H1 (cell line): ENCODE measurements at regions not wholly inside any gene's neighbourhood (a gene's known extent, or its start where the extent isn't known, plus 50 kb on each side); places are given as distances from the start of the nearest gene placed in this dataset.

Experiments used
- CTCF ChIA-PET: fragments of 300-600 bp; sonication (Branson Sonifier 250); formaldehyde crosslinking; loops from one replicate; lab custom pipeline; 2021; ENCODE audit not compliant: partially characterized antibody; lab: Charles Lee
- POLR2A ChIA-PET: fragments of 300-600 bp; sonication (Branson Sonifier 250); formaldehyde crosslinking; loops from one replicate; lab custom pipeline; 2021; ENCODE audit warnings: inconsistent platforms; ENCODE audit not compliant: partially characterized antibody; lab: Charles Lee
- DNase-seq, 2 experiments: peaks; one replicate each; pipeline versions ENCODE4 v3.0.0 to v3.0.0-alpha.2; 2010 to 2022; ENCODE audit warnings: low spot score in 2 of 2, low read depth in 1 of 2, mixed read lengths in 1 of 2
- FAIRE-seq: peaks from 2 replicates; lab custom pipeline; 2011; peaks lifted over from hg19 to GRCh38; lab: Jason Lieb, UNC
- H2AFZ ChIP-seq: 2 replicates; pipeline ENCODE4 v1.8.1; 2012; ENCODE audit warnings: low read length, inconsistent platforms
- H2AK5ac ChIP-seq: 2 replicates; pipeline ENCODE4 v1.6.1; 2013; ENCODE audit warnings: low read depth, low read length
- H2BK120ac ChIP-seq: replicated peaks from 2 replicates; pipeline ENCODE3; 2013; ENCODE audit warnings: low read depth, low read length, inconsistent platforms
- H2BK12ac ChIP-seq: 2 replicates; pipeline ENCODE4 v1.6.1; 2013; ENCODE audit warnings: low read depth, low read length
- H2BK15ac ChIP-seq: 2 replicates; pipeline ENCODE4 v1.6.1; 2013; ENCODE audit warnings: low read length
- H2BK20ac ChIP-seq: 2 replicates; pipeline ENCODE4 v1.6.1; 2013; ENCODE audit warnings: low read length
- H2BK5ac ChIP-seq: 2 replicates; pipeline ENCODE4 v1.6.1; 2013; ENCODE audit warnings: low read depth, low read length
- H3K14ac ChIP-seq: 2 replicates; pipeline ENCODE4 v1.6.1; 2013; ENCODE audit warnings: inconsistent platforms; ENCODE audit not compliant: insufficient read length
- H3K18ac ChIP-seq: 2 replicates; pipeline ENCODE4 v1.6.1; 2013; ENCODE audit warnings: low read length; ENCODE audit errors: extremely low read depth
- H3K23ac ChIP-seq: 2 replicates; pipeline ENCODE4 v1.6.1; 2013; ENCODE audit warnings: inconsistent platforms; ENCODE audit not compliant: insufficient read length
- H3K23me2 ChIP-seq: 2 replicates; pipeline ENCODE4 v1.6.1; 2013; ENCODE audit warnings: low read depth, low read length
- H3K27ac ChIP-seq: 2 replicates; pipeline ENCODE4 v1.6.1; 2011; ENCODE audit warnings: low read depth, low read length, inconsistent platforms
- H3K27me3 ChIP-seq, 4 experiments: replicated peaks in 1 of 4; 1 replicate in 1 of 4; 2 replicates in 3 of 4; pipeline versions ENCODE4 v1.6.1 to v1.8.1; 2011 to 2013; ENCODE audit warnings: low read length in 3 of 4, mild to moderate bottlenecking in 3 of 4, inconsistent platforms in 2 of 4, mixed read lengths in 2 of 4, moderate library complexity in 1 of 4; ENCODE audit not compliant: control insufficient read depth in 3 of 4, insufficient read depth in 3 of 4; ENCODE audit errors: extremely low read depth in 1 of 4
- H3K36me3 ChIP-seq, 4 experiments: 2 replicates each; pipeline versions ENCODE4 v1.6.1 to v1.8.1; 2011 to 2013; ENCODE audit warnings: mild to moderate bottlenecking in 4 of 4, low read length in 3 of 4, moderate library complexity in 2 of 4, control low read depth in 1 of 4, inconsistent platforms in 1 of 4; ENCODE audit not compliant: insufficient read depth in 4 of 4, control insufficient read depth in 2 of 4
- H3K4ac ChIP-seq: replicated peaks from 2 replicates; pipeline ENCODE3; 2013; ENCODE audit warnings: low read length, low read depth, mixed read lengths, inconsistent platforms; ENCODE audit not compliant: insufficient read length
- H3K4me1 ChIP-seq, 4 experiments: replicated peaks in 1 of 4; 1 replicate in 1 of 4; 2 replicates in 3 of 4; pipeline versions ENCODE4 v1.6.1 to v1.8.1; 2011 to 2013; ENCODE audit warnings: low read length in 3 of 4, inconsistent platforms in 2 of 4, mixed read lengths in 1 of 4; ENCODE audit not compliant: insufficient read depth in 4 of 4, control insufficient read depth in 3 of 4
- H3K4me2 ChIP-seq, 2 experiments: 2 replicates each; pipeline versions ENCODE4 v1.6.1 to v1.8.1; 2011 to 2013; ENCODE audit warnings: low read depth in 2 of 2, low read length in 2 of 2, control low read depth in 1 of 2, inconsistent platforms in 1 of 2, mild to moderate bottlenecking in 1 of 2; ENCODE audit not compliant: insufficient read depth in 1 of 2
- H3K4me3 ChIP-seq, 4 experiments: fragments of 200-600, 300-600 bp in 1 of 4; sonication (generic), shearing (Covaris generic), sonication (Bioruptor Twin) in 1 of 4; 2 replicates each; pipeline versions ENCODE4 v1.5.1 to v1.8.1; 2011 to 2016; ENCODE audit warnings: low read length in 4 of 4, low read depth in 3 of 4, control low read depth in 2 of 4, inconsistent platforms in 2 of 4, mild to moderate bottlenecking in 2 of 4, mixed read lengths in 1 of 4, moderate library complexity in 1 of 4; ENCODE audit not compliant: insufficient read depth in 2 of 4; ENCODE audit errors: extremely low read depth in 1 of 4
- H3K56ac ChIP-seq: replicated peaks from 2 replicates; pipeline ENCODE3; 2013; ENCODE audit warnings: low read depth, mild to moderate bottlenecking, mixed read lengths, low read length, inconsistent platforms; ENCODE audit not compliant: insufficient read length
- H3K79me1 ChIP-seq: 2 replicates; pipeline ENCODE4 v1.6.1; 2013; ENCODE audit warnings: low read depth, low read length, control low read depth
- H3K79me2 ChIP-seq, 2 experiments: 2 replicates each; pipeline versions ENCODE4 v1.6.1 to v1.8.1; 2012 to 2013; ENCODE audit warnings: low read length in 2 of 2, mild to moderate bottlenecking in 2 of 2, inconsistent platforms in 1 of 2; ENCODE audit not compliant: insufficient read depth in 2 of 2, control insufficient read depth in 1 of 2
- H3K9ac ChIP-seq, 4 experiments: replicated peaks in 1 of 4; 1 replicate in 1 of 4; 2 replicates in 3 of 4; pipeline versions ENCODE4 v1.6.1 to v1.8.1; 2011 to 2013; ENCODE audit warnings: low read depth in 3 of 4, low read length in 3 of 4, control low read depth in 2 of 4, mild to moderate bottlenecking in 2 of 4, moderate library complexity in 2 of 4, inconsistent platforms in 1 of 4; ENCODE audit errors: extremely low read depth in 1 of 4
- H3K9me3 ChIP-seq, 2 experiments: 2 replicates each; pipeline versions ENCODE4 v1.6.1 to v1.8.1; 2012 to 2013; ENCODE audit warnings: mild to moderate bottlenecking in 2 of 2, moderate library complexity in 2 of 2, control low read depth in 1 of 2, inconsistent platforms in 1 of 2, low read depth in 1 of 2, low read length in 1 of 2, mixed read lengths in 1 of 2; ENCODE audit not compliant: insufficient read depth in 2 of 2
- H4K20me1 ChIP-seq, 2 experiments: replicated peaks in 1 of 2; 2 replicates each; pipeline versions ENCODE3 to v1.8.1; 2011 to 2013; ENCODE audit warnings: inconsistent platforms in 2 of 2, low read length in 2 of 2, mild to moderate bottlenecking in 1 of 2; ENCODE audit not compliant: insufficient read depth in 2 of 2, control insufficient read depth in 1 of 2
- H4K5ac ChIP-seq: 2 replicates; pipeline ENCODE4 v1.6.1; 2013; ENCODE audit warnings: low read length, low read depth, mixed read lengths, inconsistent platforms; ENCODE audit not compliant: insufficient read length
- H4K8ac ChIP-seq: 2 replicates; pipeline ENCODE4 v1.8.0; 2013; ENCODE audit warnings: mild to moderate bottlenecking, moderate library complexity, low read length, inconsistent platforms; ENCODE audit not compliant: insufficient read depth; ENCODE audit errors: extremely low read depth
- H4K91ac ChIP-seq: replicated peaks from 2 replicates; pipeline ENCODE3; 2013; ENCODE audit warnings: low read length, mixed read lengths, inconsistent platforms; ENCODE audit not compliant: insufficient read length
- BCL11A ChIP-seq, 2 experiments: IDR thresholded peaks; one replicate each; pipeline ENCODE4 v1.6.1; 2011; ENCODE audit warnings: low read depth in 2 of 2, low read length in 2 of 2, mild to moderate bottlenecking in 2 of 2
- CEBPB ChIP-seq: IDR thresholded peaks from 2 replicates; pipeline ENCODE4 v1.6.1; 2012; ENCODE audit warnings: low read depth, low read length
- CTBP2 ChIP-seq: IDR thresholded peaks from 2 replicates; pipeline ENCODE4 v1.7.0; 2011; ENCODE audit warnings: borderline replicate concordance, mild to moderate bottlenecking, moderate library complexity, mixed read lengths, low read length; ENCODE audit not compliant: insufficient read depth, insufficient read length
- SIX5 ChIP-seq: IDR thresholded peaks from 2 replicates; pipeline ENCODE4 v1.6.1; 2011; ENCODE audit warnings: mild to moderate bottlenecking, low read depth, low read length
- USF2 ChIP-seq: IDR thresholded peaks from 2 replicates; pipeline ENCODE4 v1.6.1; 2011; ENCODE audit warnings: low read length, improper control_type of control experiment
- WGBS, 2 experiments: shearing (Covaris generic) in 1 of 2; methylation state at CpG; one replicate each; pipeline versions ENCODE4 v1.1.6 to v1.1.7; 2013 to 2015; ENCODE audit warnings: low lambda C conversion rate in 2 of 2, mixed read lengths in 2 of 2, inconsistent platforms in 1 of 2, low coverage in 1 of 2, missing lambda C conversion rate in 1 of 2; ENCODE audit not compliant: insufficient replicate concordance in 2 of 2, insufficient coverage in 1 of 2, insufficient read length in 1 of 2; ENCODE audit errors: extremely low coverage in 1 of 2, missing lambda C conversion rate in 1 of 2; 5-methylcytosine and 5-hydroxymethylcytosine counted together

GRCh38 chr6:27771235-27771634 lies 141.0 kb downstream of the OR2B2 start:
- peaks cover 0 to 3% of the 10 kb centered on the region in 2 experiments; a peak in 1 of 4 replicates for H3K9me3 ChIP-seq
- no peak overlapping the region for H3K9ac ChIP-seq
- no peak overlapping the region for H3K23ac ChIP-seq
- ChIA-PET CTCF (interaction anchor here (1.0 to 6.4 kb wide), 10 partner anchors 13 to 177 kb away, joined by 3 to 102 read pairs (median 5); no protein-coding TSS in a partner anchor), POLR2A (interaction anchor here (0.6 to 3.1 kb wide), 13 partner anchors 9 to 628 kb away, joined by 3 to 32 read pairs (median 3); a partner anchor contains a TSS)
- no peak overlapping the region for H3K14ac ChIP-seq
- peaks cover 0 to 6% of the 10 kb centered on the region in 2 experiments for H4K20me1 ChIP-seq
- H3K18ac ChIP-seq, result no peak overlapping the region
- H3K4me1 ChIP-seq, result peaks cover 6 to 13% (median 12%) of the 10 kb centered on the region in 4 experiments; a peak in 6 of 7 replicates
- no peak overlapping the region for H2BK12ac ChIP-seq
- no peak overlapping the region for H2BK120ac ChIP-seq
- no peak overlapping the region for H4K91ac ChIP-seq
- H2BK15ac ChIP-seq, result no peak overlapping the region
- H3K56ac ChIP-seq, result no peak overlapping the region
- 3% methylated on average over 4 of the region's 4 CpGs; no CpG with 5 or more reads in 1 of the 2 experiments for WGBS, 2 experiments
- peak overlapping the region; percentile 42 to 80 for H3K4me2 ChIP-seq
- TF ChIP-seq USF2 (no peak), BCL11A (IDR thresholded peaks at IDR 0.05; ENCODE audit: low read depth in 2 of 2, low read length in 2 of 2) (no peak), CTBP2 (no peak), CEBPB (no peak), SIX5 (no peak)
- H2BK5ac ChIP-seq, result no peak overlapping the region
- H3K27me3 ChIP-seq, result peaks cover 40 to 76% (median 71%) of the 10 kb centered on the region in 4 experiments
- peak overlapping the region in 1 of 4 experiments; percentile 59; a peak in 2 of 8 replicates for H3K4me3 ChIP-seq
- H3K79me2 ChIP-seq, result no peaks in the 10 kb centered on the region
- FAIRE-seq (no peak), DNase-seq (no peak)
- no peak overlapping the region for H3K27ac ChIP-seq
- H3K23me2 ChIP-seq, result peaks cover 3% of the 10 kb centered on the region; the same call in 1 of the 2 replicates
- H2AK5ac ChIP-seq, result no peak overlapping the region; the same call in 1 of the 2 replicates
- H2BK20ac ChIP-seq, result no peak overlapping the region
- H2AFZ ChIP-seq, result no peak overlapping the region
- no peak overlapping the region for H4K8ac ChIP-seq
- H3K79me1 ChIP-seq, result no peaks in the 10 kb centered on the region
- H3K4ac ChIP-seq, result no peak overlapping the region
- H3K36me3 ChIP-seq, result no peaks in the 10 kb centered on the region
- no peak overlapping the region for H4K5ac ChIP-seq
